SK-N-SH treated with all-trans-retinoic acid at 6 μM for 48 hours (cell line): ENCODE measurements at regions not wholly inside any gene's neighbourhood (a gene's known extent, or its start where the extent isn't known, plus 50 kb on each side); places are given as distances from the start of the nearest gene placed in this dataset.

Experiments
- ATAC-seq: fragments of 200-7000 bp; cut with Tn5 transposase; 3 replicates; pipeline ENCODE4 v1.9.1; 2020; ENCODE audit warnings: mild to moderate bottlenecking, moderate library complexity
- ARNTL ChIP-seq: fragments of 450-650 bp; formaldehyde crosslinking; IDR thresholded peaks from 2 replicates; pipeline ENCODE4 v1.5.0; 2020; ENCODE audit warnings: low read depth, mild to moderate bottlenecking, moderate library complexity, borderline replicate concordance
- BACH2 ChIP-seq: fragments of 250-450 bp; sonication (Bioruptor Pico); IDR thresholded peaks from 2 replicates; pipeline ENCODE4 v1.9.0; 2021; ENCODE audit warnings: mild to moderate bottlenecking, borderline replicate concordance
- CSDC2 ChIP-seq: fragments of 250-450 bp; sonication (Bioruptor Pico); IDR thresholded peaks from 2 replicates; pipeline ENCODE4 v1.5.0; 2020; ENCODE audit warnings: mild to moderate bottlenecking, moderate library complexity
- ESRRG ChIP-seq: fragments of 250-450 bp; sonication (Bioruptor Pico); IDR thresholded peaks from 2 replicates; pipeline ENCODE4 v1.6.1; 2021; ENCODE audit warnings: mild to moderate bottlenecking
- ISL1 ChIP-seq: fragments of 250-450 bp; sonication (Bioruptor Pico); IDR thresholded peaks from 2 replicates; pipeline ENCODE4 v2.1.2; 2022; ENCODE audit warnings: mild to moderate bottlenecking, moderate library complexity
- OSR1 ChIP-seq: fragments of 250-450 bp; sonication (Bioruptor Pico); IDR thresholded peaks from 2 replicates; pipeline ENCODE4 v1.8.0; 2022; ENCODE audit warnings: moderate library complexity, mild to moderate bottlenecking, inconsistent platforms
- PATZ1 ChIP-seq: fragments of 250-450 bp; sonication (Bioruptor Pico); IDR thresholded peaks from 2 replicates; pipeline ENCODE4 v1.8.0; 2020; ENCODE audit warnings: mild to moderate bottlenecking, moderate library complexity, borderline replicate concordance
- PPARA ChIP-seq: fragments of 250-450 bp; sonication (Bioruptor Pico); IDR thresholded peaks from 2 replicates; pipeline ENCODE4 v1.5.0; 2020; ENCODE audit warnings: mild to moderate bottlenecking, borderline replicate concordance
- RARB ChIP-seq: fragments of 250-450 bp; sonication (Bioruptor Pico); IDR thresholded peaks from 2 replicates; pipeline ENCODE4 v1.8.0; 2021; ENCODE audit warnings: mild to moderate bottlenecking, moderate library complexity
- SNAI2 ChIP-seq: fragments of 250-450 bp; sonication (Bioruptor Pico); IDR thresholded peaks from 2 replicates; pipeline ENCODE4 v1.5.0; 2020; ENCODE audit warnings: mild to moderate bottlenecking, moderate library complexity
- TCF4 ChIP-seq: fragments of 250-450 bp; sonication (Bioruptor Pico); IDR thresholded peaks from 2 replicates; pipeline ENCODE4 v1.8.0; 2021; ENCODE audit warnings: mild to moderate bottlenecking, moderate library complexity, borderline replicate concordance
- TSHZ2 ChIP-seq: fragments of 250-450 bp; sonication (Bioruptor Pico); IDR thresholded peaks from 2 replicates; pipeline ENCODE4 v1.5.0; 2020; ENCODE audit warnings: mild to moderate bottlenecking, moderate library complexity
- ZFP3 ChIP-seq: fragments of 250-450 bp; sonication (Bioruptor Pico); IDR thresholded peaks from 2 replicates; pipeline ENCODE4 v1.5.0; 2020; ENCODE audit warnings: mild to moderate bottlenecking, moderate library complexity
- ZFP30 ChIP-seq: fragments of 450-650 bp; formaldehyde crosslinking; IDR thresholded peaks from 2 replicates; pipeline ENCODE4 v1.5.0; 2022; ENCODE audit warnings: mild to moderate bottlenecking, moderate library complexity
- ZNF565 ChIP-seq: fragments of 450-650 bp; formaldehyde crosslinking; conservative IDR thresholded peaks from 2 replicates; pipeline ENCODE4 v1.5.0; 2020; ENCODE audit warnings: low read depth, mild to moderate bottlenecking, moderate library complexity
- ZNF8 ChIP-seq: fragments of 450-650 bp; formaldehyde crosslinking; IDR thresholded peaks from 2 replicates; pipeline ENCODE4 v1.5.0; 2020; ENCODE audit warnings: mild to moderate bottlenecking, moderate library complexity
- TF ChIP-seq, protein P1 (sequence below): fragments of 250-450 bp; sonication (Bioruptor Pico); IDR thresholded peaks from 2 replicates; pipeline ENCODE4 v1.5.1; 2021; ENCODE audit warnings: mild to moderate bottlenecking, moderate library complexity
- TF ChIP-seq, protein P2 (sequence below): fragments of 250-450 bp; sonication (Bioruptor Pico); IDR thresholded peaks from 2 replicates; pipeline ENCODE4 v1.8.0; 2021; ENCODE audit warnings: low read depth, mild to moderate bottlenecking, moderate library complexity, borderline replicate concordance
- TF ChIP-seq, protein P3 (sequence below): fragments of 250-450 bp; sonication (Bioruptor Pico); IDR thresholded peaks from 2 replicates; pipeline ENCODE4 v1.5.1; 2020; ENCODE audit warnings: low read depth, mild to moderate bottlenecking, moderate library complexity

GRCh38 chr6:84547341-84547801, 217.0 kb downstream of the TBX18 start (continued):
- no peak for TF ChIP-seq TSHZ2 (CRISPR knock-in tag)
- no peak for TF ChIP-seq ZFP30 (CRISPR knock-in tag)
- TF ChIP-seq CSDC2, result no peak
- no peak for TF ChIP-seq ARNTL
- TF ChIP-seq ZFP3 (CRISPR knock-in tag), result no peak
- TF ChIP-seq TCF4, result no peak
- no peak for TF ChIP-seq ZNF8 (CRISPR knock-in tag)
- TF ChIP-seq SNAI2 (CRISPR knock-in tag), result no peak

DNA sequence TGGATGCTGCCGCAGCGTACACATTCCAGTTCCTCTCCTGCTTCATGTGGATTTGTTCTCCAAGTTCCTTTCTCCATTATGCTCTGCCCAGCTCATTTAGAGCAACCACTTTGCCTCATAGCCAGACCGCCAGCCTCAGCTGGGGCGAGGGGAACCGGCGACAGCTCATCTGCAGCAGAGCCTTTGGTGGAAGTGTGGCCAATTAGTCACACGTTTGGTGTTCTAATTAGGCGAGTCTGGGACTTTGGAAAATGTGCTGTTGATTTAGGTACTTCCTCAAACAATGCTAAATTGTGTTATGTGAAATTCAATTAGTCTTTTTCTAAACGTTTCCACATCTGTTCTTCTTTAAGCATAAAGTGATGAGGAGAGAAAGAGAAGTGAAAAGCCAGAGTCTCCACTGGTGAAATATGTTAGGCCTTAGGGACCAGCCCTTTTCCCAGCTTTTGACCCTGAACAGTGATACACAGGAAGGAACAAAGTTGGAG, 217.9 kb downstream of the TBX18 start:
- peak; percentile 92 for ATAC-seq

GRCh38 chr6:84539122-84539856, 225.1 kb downstream of the TBX18 start:
- TF ChIP-seq SNAI2 (CRISPR knock-in tag), result no peak
- no peak for TF ChIP-seq CSDC2
- no peak for TF ChIP-seq TCF4
- no peak for TF ChIP-seq PPARA (CRISPR knock-in tag)
- no peak for TF ChIP-seq ESRRG (CRISPR knock-in tag)
- no peak for TF ChIP-seq TSHZ2 (CRISPR knock-in tag)
- no peak for TF ChIP-seq ZNF8 (CRISPR knock-in tag)
- TF ChIP-seq PATZ1, result no peak
- no peak for TF ChIP-seq BACH2 (CRISPR knock-in tag)
- TF ChIP-seq ARNTL, result no peak
- no peak for TF ChIP-seq ZNF565 (CRISPR knock-in tag)
- TF ChIP-seq ISL1 (CRISPR knock-in tag), result no peak
- peak; percentile 72 for ATAC-seq

More for the DNA sequence above, 217.9 kb downstream of the TBX18 start:
- TF ChIP-seq TCF4, result peak; percentile 54; the same call in 1 of the 2 replicates
- TF ChIP-seq OSR1 (CRISPR knock-in tag), result no peak

- TF ChIP-seq ARNTL (no peak), CSDC2 (no peak), ZNF565 (CRISPR knock-in tag) (no peak), ISL1 (CRISPR knock-in tag) (no peak), ZNF8 (CRISPR knock-in tag) (no peak), PPARA (CRISPR knock-in tag) (no peak), ZFP30 (CRISPR knock-in tag) (no peak), RARB (no peak), ZFP3 (CRISPR knock-in tag) (no peak)
- TF ChIP-seq, protein P1, sequence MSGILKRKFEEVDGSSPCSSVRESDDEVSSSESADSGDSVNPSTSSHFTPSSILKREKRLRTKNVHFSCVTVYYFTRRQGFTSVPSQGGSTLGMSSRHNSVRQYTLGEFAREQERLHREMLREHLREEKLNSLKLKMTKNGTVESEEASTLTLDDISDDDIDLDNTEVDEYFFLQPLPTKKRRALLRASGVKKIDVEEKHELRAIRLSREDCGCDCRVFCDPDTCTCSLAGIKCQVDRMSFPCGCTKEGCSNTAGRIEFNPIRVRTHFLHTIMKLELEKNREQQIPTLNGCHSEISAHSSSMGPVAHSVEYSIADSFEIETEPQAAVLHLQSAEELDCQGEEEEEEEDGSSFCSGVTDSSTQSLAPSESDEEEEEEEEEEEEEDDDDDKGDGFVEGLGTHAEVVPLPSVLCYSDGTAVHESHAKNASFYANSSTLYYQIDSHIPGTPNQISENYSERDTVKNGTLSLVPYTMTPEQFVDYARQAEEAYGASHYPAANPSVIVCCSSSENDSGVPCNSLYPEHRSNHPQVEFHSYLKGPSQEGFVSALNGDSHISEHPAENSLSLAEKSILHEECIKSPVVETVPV (CRISPR knock-in tag), result no peak
- TF ChIP-seq, protein P2, sequence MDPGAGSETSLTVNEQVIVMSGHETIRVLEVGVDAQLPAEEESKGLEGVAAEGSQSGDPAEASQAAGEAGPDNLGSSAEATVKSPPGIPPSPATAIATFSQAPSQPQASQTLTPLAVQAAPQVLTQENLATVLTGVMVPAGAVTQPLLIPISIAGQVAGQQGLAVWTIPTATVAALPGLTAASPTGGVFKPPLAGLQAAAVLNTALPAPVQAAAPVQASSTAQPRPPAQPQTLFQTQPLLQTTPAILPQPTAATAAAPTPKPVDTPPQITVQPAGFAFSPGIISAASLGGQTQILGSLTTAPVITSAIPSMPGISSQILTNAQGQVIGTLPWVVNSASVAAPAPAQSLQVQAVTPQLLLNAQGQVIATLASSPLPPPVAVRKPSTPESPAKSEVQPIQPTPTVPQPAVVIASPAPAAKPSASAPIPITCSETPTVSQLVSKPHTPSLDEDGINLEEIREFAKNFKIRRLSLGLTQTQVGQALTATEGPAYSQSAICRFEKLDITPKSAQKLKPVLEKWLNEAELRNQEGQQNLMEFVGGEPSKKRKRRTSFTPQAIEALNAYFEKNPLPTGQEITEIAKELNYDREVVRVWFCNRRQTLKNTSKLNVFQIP (CRISPR knock-in tag), result no peak
- TF ChIP-seq, protein P3, sequence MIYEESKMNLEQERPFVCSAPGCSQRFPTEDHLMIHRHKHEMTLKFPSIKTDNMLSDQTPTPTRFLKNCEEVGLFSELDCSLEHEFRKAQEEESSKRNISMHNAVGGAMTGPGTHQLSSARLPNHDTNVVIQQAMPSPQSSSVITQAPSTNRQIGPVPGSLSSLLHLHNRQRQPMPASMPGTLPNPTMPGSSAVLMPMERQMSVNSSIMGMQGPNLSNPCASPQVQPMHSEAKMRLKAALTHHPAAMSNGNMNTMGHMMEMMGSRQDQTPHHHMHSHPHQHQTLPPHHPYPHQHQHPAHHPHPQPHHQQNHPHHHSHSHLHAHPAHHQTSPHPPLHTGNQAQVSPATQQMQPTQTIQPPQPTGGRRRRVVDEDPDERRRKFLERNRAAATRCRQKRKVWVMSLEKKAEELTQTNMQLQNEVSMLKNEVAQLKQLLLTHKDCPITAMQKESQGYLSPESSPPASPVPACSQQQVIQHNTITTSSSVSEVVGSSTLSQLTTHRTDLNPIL (CRISPR knock-in tag), result no peak
- no peak for ATAC-seq
Measured at GRCh38 chr6:84536885-84537638, 227.3 kb downstream of the TBX18 start.
